ENCODE measurements at regions not wholly inside any gene's neighbourhood (a gene's known extent, or its start where the extent isn't known, plus 50 kb on each side); places are given as distances from the start of the nearest gene placed in this dataset.

- ChIA-PET POLR2A (interaction anchor here (0.7 kb wide), 1 partner anchor 201 kb away, joined by 3 read pairs; no protein-coding TSS in a partner anchor), CTCF (interaction anchor here (0.6 to 0.7 kb wide), 2 partner anchors 37 to 84 kb away, joined by 3 read pairs; no protein-coding TSS in a partner anchor)
- no peaks in the 10 kb centered on the region for H3K36me3 ChIP-seq (ENCODE audit: control insufficient read depth in 2 of 2, insufficient read depth in 1 of 2, low read length in 2 of 2)
- H3K9me3 ChIP-seq (ENCODE audit: control insufficient read depth, insufficient read depth, low read depth, low read length) = no peaks in the 10 kb centered on the region
- no peak overlapping the region for H3K27ac ChIP-seq (ENCODE audit: extremely low read depth, low read depth, low read length)
- TF ChIP-seq RBAK (tag by site-specific recombination; IDR thresholded peaks at IDR 0.05) = no peak
- TF ChIP-seq ZFP3 (tag by site-specific recombination; IDR thresholded peaks at IDR 0.05; ENCODE audit: low read depth) = no peak
- no peak for TF ChIP-seq ZNF433 (tag by site-specific recombination; IDR thresholded peaks at IDR 0.05; ENCODE audit: low read depth)
- no peak for TF ChIP-seq ZNF311 (tag by site-specific recombination; IDR thresholded peaks at IDR 0.05; ENCODE audit: borderline replicate concordance)
- TF ChIP-seq ZNF645 (tag by site-specific recombination; IDR thresholded peaks at IDR 0.05) = no peak
- TF ChIP-seq ZNF280C (tag by site-specific recombination; IDR thresholded peaks at IDR 0.05) = no peak
- TF ChIP-seq ZNF37A (tag by site-specific recombination; IDR thresholded peaks at IDR 0.05) = no peak
- TF ChIP-seq GLIS2 (tag by site-specific recombination; IDR thresholded peaks at IDR 0.05) = no peak
- TF ChIP-seq ZNF404 (tag by site-specific recombination; IDR thresholded peaks at IDR 0.05) = no peak
- no peak for TF ChIP-seq ZNF157 (tag by site-specific recombination; IDR thresholded peaks at IDR 0.05)
- TF ChIP-seq ZXDB (tag by site-specific recombination; IDR thresholded peaks at IDR 0.05) = no peak
- no peak for TF ChIP-seq HOXD13 (CRISPR knock-in tag; IDR thresholded peaks at IDR 0.05; ENCODE audit: borderline replicate concordance)
- H3K4me3 ChIP-seq (ENCODE audit: low read depth, low read length) = no peak overlapping the region
- no peaks in the 10 kb centered on the region for H3K4me1 ChIP-seq (ENCODE audit: control insufficient read depth, insufficient read depth, low read length)
Observed at GRCh38 chr1:208785629-208786028, 541.4 kb upstream of the PLXNA2 start.

GRCh38 chr1:208787219-208787618 is 543.0 kb upstream of the PLXNA2 start:
- no peaks in the 10 kb centered on the region for H3K9me3 ChIP-seq (ENCODE audit: control insufficient read depth, insufficient read depth, low read depth, low read length)
- CTCF ChIA-PET = interaction anchor here (0.7 kb wide), 1 partner anchor 118 kb away, joined by 3 read pairs; no protein-coding TSS in a partner anchor
- H3K4me3 ChIP-seq (ENCODE audit: low read depth, low read length) = no peak overlapping the region
- no peaks in the 10 kb centered on the region for H3K36me3 ChIP-seq (ENCODE audit: control insufficient read depth in 2 of 2, insufficient read depth in 1 of 2, low read length in 2 of 2)
- no peaks in the 10 kb centered on the region for H3K4me1 ChIP-seq (ENCODE audit: control insufficient read depth, insufficient read depth, low read length)
- TF ChIP-seq ZNF777 (tag by site-specific recombination; IDR thresholded peaks at IDR 0.05; ENCODE audit: borderline replicate concordance) (no peak), ZNF544 (tag by site-specific recombination; IDR thresholded peaks at IDR 0.05) (no peak), ZNF596 (tag by site-specific recombination; IDR thresholded peaks at IDR 0.05) (no peak), MEIS1 (CRISPR knock-in tag; IDR thresholded peaks at IDR 0.05; ENCODE audit: borderline replicate concordance) (no peak), ZNF341 (tag by site-specific recombination; IDR thresholded peaks at IDR 0.05; ENCODE audit: low read depth) (no peak)
- POLR2A ChIA-PET = no interaction called here
- H3K27ac ChIP-seq (ENCODE audit: extremely low read depth, low read depth, low read length) = no peak overlapping the region

- H3K27ac ChIP-seq (ENCODE audit: extremely low read depth, low read depth, low read length) = no peak overlapping the region
- H3K4me3 ChIP-seq (ENCODE audit: low read depth, low read length) = no peak overlapping the region
- ChIA-PET CTCF (no interaction called here), POLR2A (no interaction called here)
- H3K9me3 ChIP-seq (ENCODE audit: control insufficient read depth, insufficient read depth, low read depth, low read length) = no peaks in the 10 kb centered on the region
- H3K36me3 ChIP-seq (ENCODE audit: control insufficient read depth in 2 of 2, insufficient read depth in 1 of 2, low read length in 2 of 2) = no peaks in the 10 kb centered on the region
- H3K4me1 ChIP-seq (ENCODE audit: control insufficient read depth, insufficient read depth, low read length) = no peaks in the 10 kb centered on the region
- TF ChIP-seq ZFP41 (tag by site-specific recombination; IDR thresholded peaks at IDR 0.05; ENCODE audit: borderline replicate concordance) = no peak
- no peak for TF ChIP-seq ZNF776 (tag by site-specific recombination; IDR thresholded peaks at IDR 0.05; ENCODE audit: borderline replicate concordance)
- TF ChIP-seq ZNF792 (tag by site-specific recombination; IDR thresholded peaks at IDR 0.05) = no peak
- no peak for TF ChIP-seq ZNF580 (tag by site-specific recombination; IDR thresholded peaks at IDR 0.05)
- no peak for TF ChIP-seq ZSCAN16 (tag by site-specific recombination; IDR thresholded peaks at IDR 0.05)
- no peak for TF ChIP-seq ZNF660 (tag by site-specific recombination; IDR thresholded peaks at IDR 0.05)
- TF ChIP-seq ZNF391 (tag by site-specific recombination; IDR thresholded peaks at IDR 0.05; ENCODE audit: borderline replicate concordance, low read depth) = no peak
- no peak for TF ChIP-seq SP2 (tag by site-specific recombination; IDR thresholded peaks at IDR 0.05)
- no peak for TF ChIP-seq ZNF654 (tag by site-specific recombination; IDR thresholded peaks at IDR 0.05; ENCODE audit: low read depth)
- no peak for TF ChIP-seq GLI2 (tag by site-specific recombination; IDR thresholded peaks at IDR 0.05; ENCODE audit: borderline replicate concordance, low read depth)
- no peak for TF ChIP-seq ZNF221 (tag by site-specific recombination; IDR thresholded peaks at IDR 0.05; ENCODE audit: borderline replicate concordance)
- no peak for TF ChIP-seq ZBTB21 (tag by site-specific recombination; IDR thresholded peaks at IDR 0.05)
Observed at GRCh38 chr1:208788013-208788540, 543.9 kb upstream of the PLXNA2 start.
